ENCODE measurements at regions not wholly inside any gene's neighbourhood (a gene's known extent, or its start where the extent isn't known, plus 50 kb on each side); places are given as distances from the start of the nearest gene placed in this dataset.

DNA sequence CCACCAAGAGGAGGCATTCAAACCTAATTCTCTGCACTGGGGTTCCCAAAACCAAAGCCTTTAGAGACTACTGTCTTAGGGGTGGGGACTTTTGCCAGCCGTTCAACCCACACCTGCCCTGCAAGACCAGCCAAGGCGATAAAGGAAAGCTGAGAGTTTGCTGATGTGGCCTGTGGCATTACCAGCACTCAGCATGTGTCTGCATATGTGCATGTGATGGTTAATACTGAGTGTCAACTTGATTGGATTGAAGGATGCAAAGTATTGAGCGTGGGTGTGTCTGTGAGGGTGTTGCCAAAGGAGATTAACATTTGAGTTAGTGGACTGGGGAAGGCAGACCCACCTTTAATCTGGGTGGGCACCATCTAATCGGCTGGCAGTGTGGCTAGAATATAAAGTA, 474.2 kb downstream of the MED10 start:
- TF ChIP-seq POLR2A (IDR thresholded peaks at IDR 0.05; ENCODE audit: extremely low read depth, insufficient read length) (no peak), CTCF (IDR thresholded peaks at IDR 0.05; ENCODE audit: low read depth, low read length) (no peak)

Data from NB4 (cell line).